ENCODE measurements at regions not wholly inside any gene's neighbourhood (a gene's known extent, or its start where the extent isn't known, plus 50 kb on each side); places are given as distances from the start of the nearest gene placed in this dataset.

- DNase-seq: no peak
- Histone ChIP-seq H3K27ac (no peak overlapping the region), H3K4me3 (no peak overlapping the region), H3K4me1 (peaks cover 0 to 10% (median 0%) of the 10 kb centered on the region in 6 donors), H3K36me3 (no peaks in the 10 kb centered on the region), H3K9me3 (no peaks in the 10 kb centered on the region), H3K27me3 (replicated peaks in 1 of 7) (peaks cover 0 to 69% (median 28%) of the 10 kb centered on the region in 7 donors)
- TF ChIP-seq POLR2AphosphoS5 (IDR thresholded peaks at IDR 0.05) (no peak), POLR2A (IDR thresholded peaks at IDR 0.05) (no peak), CTCF (IDR thresholded peaks at IDR 0.05 in 8 of 11, conservative IDR thresholded peaks at IDR 0.05 in 3 of 11) (no peak)
- intact Hi-C loops (cut with DNase I; ENCODE audit: low total_unique reads): no loop called here
- WGBS, 5 donors: 30 to 45% (median 34%) methylated on average over 8 of the region's 8 CpGs
Measured at GRCh38 chr9:33637881-33638280, 113.8 kb downstream of the ANKRD18B start.

- DNase-seq: no peak
- Histone ChIP-seq H3K9me3 (no peaks in the 10 kb centered on the region), H3K36me3 (no peaks in the 10 kb centered on the region), H3K27ac (no peak overlapping the region), H3K4me1 (peaks cover 0 to 10% (median 0%) of the 10 kb centered on the region in 6 donors), H3K4me3 (no peak overlapping the region), H3K27me3 (replicated peaks in 1 of 7) (peaks cover 0 to 63% (median 26%) of the 10 kb centered on the region in 7 donors)
- intact Hi-C loops (cut with DNase I; ENCODE audit: low total_unique reads): no loop called here
- TF ChIP-seq POLR2AphosphoS5 (IDR thresholded peaks at IDR 0.05) (no peak), POLR2A (IDR thresholded peaks at IDR 0.05) (no peak)
- WGBS, 5 donors: 12 to 19% (median 16%) methylated on average over 6 of the region's 6 CpGs
Measured at GRCh38 chr9:33638391-33638915, 114.4 kb downstream of the ANKRD18B start.

GRCh38 chr9:33645706-33646105 lies 121.7 kb downstream of the ANKRD18B start:
- H3K27me3 ChIP-seq (replicated peaks in 1 of 7): peaks cover 0 to 13% (median 0%) of the 10 kb centered on the region in 7 donors
- TF ChIP-seq POLR2AphosphoS5 (IDR thresholded peaks at IDR 0.05) (no peak), CTCF (IDR thresholded peaks at IDR 0.05 in 8 of 11, conservative IDR thresholded peaks at IDR 0.05 in 3 of 11) (no peak), POLR2A (IDR thresholded peaks at IDR 0.05) (no peak)
- no peak for DNase-seq
- intact Hi-C loops (cut with DNase I; ENCODE audit: low total_unique reads): no loop called here
- H3K9me3 ChIP-seq: peaks cover 0 to 6% (median 0%) of the 10 kb centered on the region in 8 donors
- no peaks in the 10 kb centered on the region for H3K4me1 ChIP-seq
- H3K27ac ChIP-seq: no peak overlapping the region
- no peak overlapping the region for H3K4me3 ChIP-seq
- H3K36me3 ChIP-seq: no peaks in the 10 kb centered on the region

- no peak for TF ChIP-seq POLR2A (IDR thresholded peaks at IDR 0.05)
- no peak for TF ChIP-seq POLR2AphosphoS5 (IDR thresholded peaks at IDR 0.05)
- no peak for TF ChIP-seq CTCF (IDR thresholded peaks at IDR 0.05 in 8 of 11, conservative IDR thresholded peaks at IDR 0.05 in 3 of 11)
- no peak for DNase-seq
- Histone ChIP-seq H3K9me3 (peaks cover 0 to under 1% (median 0%) of the 10 kb centered on the region in 8 donors), H3K4me1 (no peaks in the 10 kb centered on the region), H3K4me3 (no peak overlapping the region), H3K36me3 (no peaks in the 10 kb centered on the region), H3K27ac (no peak overlapping the region), H3K27me3 (replicated peaks in 1 of 7) (peaks cover 0 to 12% (median 0%) of the 10 kb centered on the region in 7 donors)
- intact Hi-C loops (cut with DNase I; ENCODE audit: low total_unique reads): no loop called here
Measured at GRCh38 chr9:33649463-33649862, 125.4 kb downstream of the ANKRD18B start.

GRCh38 chr9:33651125-33651524 lies 127.1 kb downstream of the ANKRD18B start:
- Histone ChIP-seq H3K27me3 (replicated peaks in 1 of 7) (peaks cover 0 to 12% (median 0%) of the 10 kb centered on the region in 7 donors), H3K27ac (no peak overlapping the region), H3K4me3 (no peak overlapping the region), H3K4me1 (no peaks in the 10 kb centered on the region), H3K36me3 (no peaks in the 10 kb centered on the region), H3K9me3 (no peaks in the 10 kb centered on the region)
- no peak for TF ChIP-seq POLR2AphosphoS5 (IDR thresholded peaks at IDR 0.05)
- no peak for TF ChIP-seq CTCF (IDR thresholded peaks at IDR 0.05 in 8 of 11, conservative IDR thresholded peaks at IDR 0.05 in 3 of 11)
- TF ChIP-seq POLR2A (IDR thresholded peaks at IDR 0.05): no peak
- 59 to 76% (median 66%) methylated on average over 3 of the region's 3 CpGs for WGBS, 5 donors
- no peak for DNase-seq
- intact Hi-C loops (cut with DNase I; ENCODE audit: low total_unique reads): no loop called here
